Fibroblast of skin of scalp (primary cell): ENCODE measurements at regions not wholly inside any gene's neighbourhood (a gene's known extent, or its start where the extent isn't known, plus 50 kb on each side); places are given as distances from the start of the nearest gene placed in this dataset.

Source experiments
- DNase-seq: peaks from one replicate; pipeline ENCODE4 v3.0.0-alpha.2; 2013

GRCh38 chr7:139159900-139160675, 50.6 kb upstream of the ZC3HAV1 start:
- DNase-seq: no peak

GRCh38 chr7:139168479-139168878, 59.0 kb upstream of the ZC3HAV1 start:
- DNase-seq: no peak

GRCh38 chr7:139169816-139170215, 60.3 kb upstream of the ZC3HAV1 start:
- no peak for DNase-seq

GRCh38 chr7:139172775-139173174, 58.3 kb upstream of the UBN2 start:
- DNase-seq: no peak

- DNase-seq: no peak
Measured at GRCh38 chr7:139177696-139178095, 53.3 kb upstream of the UBN2 start.

GRCh38 chr7:139180700-139181311, 50.2 kb upstream of the UBN2 start:
- DNase-seq: peak; percentile 63
